ENCODE measurements at regions not wholly inside any gene's neighbourhood (a gene's known extent, or its start where the extent isn't known, plus 50 kb on each side); places are given as distances from the start of the nearest gene placed in this dataset.

GRCh38 chr15:69562564-69562963 is 109.9 kb downstream of the RPLP1 start:
- TF ChIP-seq POLR2AphosphoS5 (IDR thresholded peaks at IDR 0.05), result no peak
- no peak for TF ChIP-seq CTCF (IDR thresholded peaks at IDR 0.05)
